Spleen (tissue), 11 donors: ENCODE measurements at regions not wholly inside any gene's neighbourhood (a gene's known extent, or its start where the extent isn't known, plus 50 kb on each side); places are given as distances from the start of the nearest gene placed in this dataset.

Source experiments
- DNase-seq: peaks from one replicate; pipeline ENCODE4 v3.0.0-alpha.2; 2020
- H3K27ac ChIP-seq, 8 donors: fragments of 200-600 bp; sonication (generic) in 7 of 8; 1 replicate in 4 of 8; 2 replicates in 4 of 8; pipeline versions ENCODE4 v1.5.0 to v1.8.0; 2016 to 2021; ENCODE audit warnings: inconsistent platforms in 4 of 8, mild to moderate bottlenecking in 4 of 8, moderate library complexity in 1 of 8
- H3K27me3 ChIP-seq, 7 donors: fragments of 200-600 bp; sonication (generic) in 6 of 7; replicated peaks in 1 of 7; 1 replicate in 4 of 7; 2 replicates in 3 of 7; pipeline versions ENCODE4 v1.5.0 to v1.8.0; 2016 to 2021; ENCODE audit warnings: inconsistent platforms in 3 of 7, mild to moderate bottlenecking in 1 of 7
- H3K36me3 ChIP-seq, 6 donors: fragments of 200-600 bp; sonication (generic) in 5 of 6; 1 replicate in 4 of 6; 2 replicates in 2 of 6; pipeline versions ENCODE4 v1.5.0 to v1.8.0; 2016 to 2021; ENCODE audit warnings: inconsistent platforms in 2 of 6
- H3K4me1 ChIP-seq, 6 donors: fragments of 200-600 bp; sonication (generic) in 5 of 6; 1 replicate in 3 of 6; 2 replicates in 3 of 6; pipeline versions ENCODE4 v1.5.0 to v1.8.0; 2016 to 2021; ENCODE audit warnings: inconsistent platforms in 3 of 6
- H3K4me3 ChIP-seq, 8 donors: fragments of 200-600 bp; sonication (generic) in 7 of 8; 1 replicate in 4 of 8; 2 replicates in 4 of 8; pipeline versions ENCODE4 v1.5.0 to v1.8.0; 2016 to 2021; ENCODE audit warnings: inconsistent platforms in 4 of 8, mild to moderate bottlenecking in 4 of 8, moderate library complexity in 2 of 8
- H3K9me3 ChIP-seq, 8 donors: fragments of 200-600 bp; sonication (generic) in 7 of 8; 1 replicate in 4 of 8; 2 replicates in 4 of 8; pipeline versions ENCODE4 v1.5.0 to v1.8.0; 2016 to 2021; ENCODE audit warnings: inconsistent platforms in 4 of 8
- CTCF ChIP-seq, 11 experiments: fragments of 200-600 bp in 7 of 11; fragments of 450-650 bp in 4 of 11; sonication (generic) in 4 of 11; IDR thresholded peaks in 8 of 11; conservative IDR thresholded peaks in 3 of 11; 1 replicate in 7 of 11; 2 replicates in 4 of 11; pipeline versions ENCODE4 v1.4.0 to v1.8.0; 2016 to 2021; ENCODE audit warnings: antibody characterized with exemption in 11 of 11, inconsistent platforms in 4 of 11, mild to moderate bottlenecking in 1 of 11
- POLR2A ChIP-seq, 3 donors: fragments of 450-650 bp; IDR thresholded peaks; one replicate each; pipeline ENCODE4 v1.5.1; 2017; ENCODE audit warnings: antibody characterized with exemption in 3 of 3, mild to moderate bottlenecking in 1 of 3
- POLR2AphosphoS5 ChIP-seq, 3 donors: sonication (generic); formaldehyde crosslinking; IDR thresholded peaks; one replicate each; pipeline ENCODE4 v1.5.1; 2017; ENCODE audit warnings: antibody characterized with exemption in 3 of 3
- WGBS, 5 donors: extraction: QIAGEN DNeasy Blood & Tissue Kit in 3 of 5; methylation state at CpG; one replicate each; pipeline versions ENCODE4 v1.1.5 to v1.1.7; 2013 to 2018; 5-methylcytosine and 5-hydroxymethylcytosine counted together
- intact Hi-C: fragments of 100-400 bp; cut with DNase I; formaldehyde crosslinking; loops from one replicate; pipeline ENCODE4 v1.15.0; 2023; ENCODE audit warnings: low total_unique reads
- donor health status: healthy with polysubstance abuse.
- donor health status: DM: no; HTN: no; CAD: no; lungs with moderate emphysema.
- donor health status: DM: no; HTN: no; CAD: no.
- donor health status: Bipolar disorder and iron deficiency.
- donor health status: healthy.
- donor health status: DM: no; HTN: no; CAD: no.
- donor health status: DM: yes; HTN: yes; CAD: no.

- TF ChIP-seq POLR2A (IDR thresholded peaks at IDR 0.05): no peak
- TF ChIP-seq POLR2AphosphoS5 (IDR thresholded peaks at IDR 0.05): no peak
- TF ChIP-seq CTCF (IDR thresholded peaks at IDR 0.05 in 8 of 11, conservative IDR thresholded peaks at IDR 0.05 in 3 of 11): no peak
- no peak for DNase-seq
- no peak overlapping the region for H3K4me3 ChIP-seq
- H3K36me3 ChIP-seq: no peaks in the 10 kb centered on the region
- intact Hi-C loops: no loop called here
- H3K27ac ChIP-seq: no peak overlapping the region
- WGBS, 5 donors: 65 to 88% (median 79%) methylated on average over 2 of the region's 2 CpGs
- no peaks in the 10 kb centered on the region for H3K27me3 ChIP-seq
- no peaks in the 10 kb centered on the region for H3K4me1 ChIP-seq
- H3K9me3 ChIP-seq: no peaks in the 10 kb centered on the region
These were observed 711.2 kb upstream of the KCND2 start for GRCh38 chr7:119561751-119562150.

- intact Hi-C loops: no loop called here
- WGBS, 5 donors: 51 to 66% (median 56%) methylated on average over 3 of the region's 3 CpGs
- Histone ChIP-seq H3K27me3 (no peaks in the 10 kb centered on the region), H3K9me3 (no peaks in the 10 kb centered on the region), H3K4me1 (no peaks in the 10 kb centered on the region), H3K36me3 (no peaks in the 10 kb centered on the region), H3K4me3 (no peak overlapping the region), H3K27ac (no peak overlapping the region)
- no peak for DNase-seq
- TF ChIP-seq CTCF (IDR thresholded peaks at IDR 0.05 in 8 of 11, conservative IDR thresholded peaks at IDR 0.05 in 3 of 11) (no peak), POLR2AphosphoS5 (IDR thresholded peaks at IDR 0.05) (no peak), POLR2A (IDR thresholded peaks at IDR 0.05) (no peak)
These were observed 710.1 kb upstream of the KCND2 start for GRCh38 chr7:119562839-119563238.

GRCh38 chr7:119571666-119572065 is 701.3 kb upstream of the KCND2 start:
- no peak for DNase-seq
- WGBS, 5 donors: 54 to 79% (median 67%) methylated on average over 1 of the region's 1 CpG
- TF ChIP-seq POLR2AphosphoS5 (IDR thresholded peaks at IDR 0.05) (no peak), POLR2A (IDR thresholded peaks at IDR 0.05) (no peak), CTCF (IDR thresholded peaks at IDR 0.05 in 8 of 11, conservative IDR thresholded peaks at IDR 0.05 in 3 of 11) (no peak)
- Histone ChIP-seq H3K9me3 (peaks cover 0 to 22% (median 2%) of the 10 kb centered on the region in 8 donors), H3K4me1 (no peaks in the 10 kb centered on the region), H3K27me3 (no peaks in the 10 kb centered on the region), H3K27ac (no peak overlapping the region), H3K36me3 (no peaks in the 10 kb centered on the region), H3K4me3 (no peak overlapping the region)
- intact Hi-C loops: no loop called here

GRCh38 chr7:119572132-119572531 is 700.8 kb upstream of the KCND2 start:
- WGBS, 5 donors: 70 to 83% (median 72%) methylated on average over 4 of the region's 4 CpGs
- intact Hi-C loops: no loop called here
- Histone ChIP-seq H3K27ac (no peak overlapping the region), H3K9me3 (peaks cover 0 to 22% (median 2%) of the 10 kb centered on the region in 8 donors), H3K4me3 (no peak overlapping the region), H3K4me1 (no peaks in the 10 kb centered on the region), H3K36me3 (no peaks in the 10 kb centered on the region), H3K27me3 (no peaks in the 10 kb centered on the region)
- TF ChIP-seq POLR2A (IDR thresholded peaks at IDR 0.05): no peak
- TF ChIP-seq POLR2AphosphoS5 (IDR thresholded peaks at IDR 0.05): no peak
- no peak for TF ChIP-seq CTCF (IDR thresholded peaks at IDR 0.05 in 8 of 11, conservative IDR thresholded peaks at IDR 0.05 in 3 of 11)
- DNase-seq: no peak
